Parathyroid adenoma (tissue), 2 donors: ENCODE measurements at regions not wholly inside any gene's neighbourhood (a gene's known extent, or its start where the extent isn't known, plus 50 kb on each side); places are given as distances from the start of the nearest gene placed in this dataset.

Experiments
- H2AFZ ChIP-seq: fragments of 300-600 bp; sonication (generic); one replicate; pipeline ENCODE4 v1.7.0; 2017; ENCODE audit warnings: antibody characterized with exemption, mild to moderate bottlenecking
- H3K27ac ChIP-seq: fragments of 300-600 bp; sonication (generic); one replicate; pipeline ENCODE4 v1.7.0; 2017
- H3K27me3 ChIP-seq: fragments of 300-600 bp; sonication (generic); one replicate; pipeline ENCODE4 v1.7.0; 2017; ENCODE audit warnings: low read length; ENCODE audit not compliant: control insufficient read depth, insufficient read depth
- H3K36me3 ChIP-seq: fragments of 300-600 bp; sonication (generic); one replicate; pipeline ENCODE4 v1.7.0; 2017; ENCODE audit warnings: low read length; ENCODE audit not compliant: control insufficient read depth, insufficient read depth
- H3K4me1 ChIP-seq: fragments of 300-600 bp; sonication (generic); one replicate; pipeline ENCODE4 v1.7.0; 2017; ENCODE audit warnings: control low read depth
- H3K4me2 ChIP-seq: fragments of 300-600 bp; sonication (generic); one replicate; pipeline ENCODE4 v1.7.0; 2017; ENCODE audit warnings: low read length
- H3K4me3 ChIP-seq: fragments of 300-600 bp; sonication (generic); one replicate; pipeline ENCODE4 v1.7.0; 2017; ENCODE audit warnings: low read depth, low read length
- H3K79me2 ChIP-seq: fragments of 300-600 bp; sonication (generic); one replicate; pipeline ENCODE4 v1.7.0; 2017; ENCODE audit warnings: control low read depth
- H3K9ac ChIP-seq: fragments of 300-600 bp; sonication (generic); one replicate; pipeline ENCODE4 v1.7.0; 2017; ENCODE audit warnings: mild to moderate bottlenecking
- H3K9me3 ChIP-seq: fragments of 300-600 bp; sonication (generic); one replicate; pipeline ENCODE4 v1.7.0; 2017; ENCODE audit warnings: low read length; ENCODE audit not compliant: control insufficient read depth
- TF ChIP-seq, protein P1 (sequence below): fragments of 300-600 bp; sonication (generic); IDR thresholded peaks from one replicate; pipeline ENCODE4 v1.7.0; 2017; ENCODE audit warnings: antibody characterized with exemption, mild to moderate bottlenecking
- donor health status: primary hyperparathyroidism.

DNA sequence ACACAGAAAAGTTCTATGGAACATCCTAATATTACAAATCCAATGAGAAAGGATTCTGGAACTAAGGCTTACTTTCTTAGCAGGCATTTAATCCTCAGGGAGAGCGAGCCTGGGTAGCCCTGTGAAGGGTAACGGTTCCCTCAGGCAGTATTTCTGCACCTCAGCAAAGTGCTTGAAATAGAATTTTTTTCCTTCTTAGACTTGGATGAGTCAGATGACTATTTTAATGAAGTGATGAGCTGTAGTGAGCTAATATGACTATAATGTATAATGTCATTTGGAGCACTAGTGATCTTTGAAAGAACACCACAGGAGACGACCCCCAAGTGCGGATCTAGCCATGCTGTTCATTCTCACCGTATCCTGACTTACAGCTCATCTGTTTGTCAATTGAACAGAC lies 493.0 kb upstream of the FAM241A start:
- H3K4me1 ChIP-seq = no peaks in the 10 kb centered on the region
- no peaks in the 10 kb centered on the region for H3K79me2 ChIP-seq
- no peak overlapping the region for H2AFZ ChIP-seq
- no peak overlapping the region for H3K27ac ChIP-seq
- H3K4me2 ChIP-seq = no peak overlapping the region
- H3K9ac ChIP-seq = no peak overlapping the region
- TF ChIP-seq, protein P1, sequence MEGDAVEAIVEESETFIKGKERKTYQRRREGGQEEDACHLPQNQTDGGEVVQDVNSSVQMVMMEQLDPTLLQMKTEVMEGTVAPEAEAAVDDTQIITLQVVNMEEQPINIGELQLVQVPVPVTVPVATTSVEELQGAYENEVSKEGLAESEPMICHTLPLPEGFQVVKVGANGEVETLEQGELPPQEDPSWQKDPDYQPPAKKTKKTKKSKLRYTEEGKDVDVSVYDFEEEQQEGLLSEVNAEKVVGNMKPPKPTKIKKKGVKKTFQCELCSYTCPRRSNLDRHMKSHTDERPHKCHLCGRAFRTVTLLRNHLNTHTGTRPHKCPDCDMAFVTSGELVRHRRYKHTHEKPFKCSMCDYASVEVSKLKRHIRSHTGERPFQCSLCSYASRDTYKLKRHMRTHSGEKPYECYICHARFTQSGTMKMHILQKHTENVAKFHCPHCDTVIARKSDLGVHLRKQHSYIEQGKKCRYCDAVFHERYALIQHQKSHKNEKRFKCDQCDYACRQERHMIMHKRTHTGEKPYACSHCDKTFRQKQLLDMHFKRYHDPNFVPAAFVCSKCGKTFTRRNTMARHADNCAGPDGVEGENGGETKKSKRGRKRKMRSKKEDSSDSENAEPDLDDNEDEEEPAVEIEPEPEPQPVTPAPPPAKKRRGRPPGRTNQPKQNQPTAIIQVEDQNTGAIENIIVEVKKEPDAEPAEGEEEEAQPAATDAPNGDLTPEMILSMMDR = no peak
- H3K9me3 ChIP-seq = no peaks in the 10 kb centered on the region
- no peaks in the 10 kb centered on the region for H3K27me3 ChIP-seq
- no peak overlapping the region for H3K4me3 ChIP-seq
- H3K36me3 ChIP-seq = no peaks in the 10 kb centered on the region

GRCh38 chr4:111652986-111653385 lies 492.3 kb upstream of the FAM241A start:
- no peak overlapping the region for H3K27ac ChIP-seq
- TF ChIP-seq, protein P1 = no peak

DNA sequence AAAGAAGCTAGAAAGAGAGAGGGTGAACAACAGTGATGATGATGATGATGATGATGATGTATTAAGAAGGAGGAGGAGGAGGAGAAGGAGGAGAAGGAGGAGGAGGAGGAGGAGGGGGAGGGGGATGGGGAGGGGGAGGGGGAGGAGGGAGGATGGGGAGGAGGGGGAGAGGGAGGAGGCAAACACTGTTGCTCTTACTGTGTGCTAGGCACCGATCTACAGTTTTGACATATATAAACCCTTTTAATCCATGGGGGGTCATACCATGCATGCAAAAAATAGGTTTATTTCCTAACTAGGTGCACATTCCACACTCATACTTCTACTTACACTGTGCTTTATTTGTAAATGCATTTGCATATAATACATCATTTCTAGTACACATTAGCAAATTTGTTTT lies 482.8 kb upstream of the FAM241A start:
- H2AFZ ChIP-seq = no peak overlapping the region
- H3K9ac ChIP-seq = no peak overlapping the region
- H3K9me3 ChIP-seq = no peaks in the 10 kb centered on the region
- TF ChIP-seq, protein P1 = no peak
- no peaks in the 10 kb centered on the region for H3K4me1 ChIP-seq
- H3K79me2 ChIP-seq = no peaks in the 10 kb centered on the region
- no peak overlapping the region for H3K27ac ChIP-seq
- H3K27me3 ChIP-seq = no peaks in the 10 kb centered on the region
- H3K4me2 ChIP-seq = no peak overlapping the region
- H3K4me3 ChIP-seq = no peak overlapping the region
- no peaks in the 10 kb centered on the region for H3K36me3 ChIP-seq

More at GRCh38 chr4:111652986-111653385, 492.3 kb upstream of the FAM241A start:
- H3K9me3 ChIP-seq = no peaks in the 10 kb centered on the region
- H3K9ac ChIP-seq = no peak overlapping the region
- H3K36me3 ChIP-seq = no peaks in the 10 kb centered on the region
- no peak overlapping the region for H2AFZ ChIP-seq
- H3K4me2 ChIP-seq = no peak overlapping the region
- H3K4me3 ChIP-seq = no peak overlapping the region
- no peaks in the 10 kb centered on the region for H3K27me3 ChIP-seq
- H3K79me2 ChIP-seq = no peaks in the 10 kb centered on the region
- H3K4me1 ChIP-seq = no peaks in the 10 kb centered on the region

DNA sequence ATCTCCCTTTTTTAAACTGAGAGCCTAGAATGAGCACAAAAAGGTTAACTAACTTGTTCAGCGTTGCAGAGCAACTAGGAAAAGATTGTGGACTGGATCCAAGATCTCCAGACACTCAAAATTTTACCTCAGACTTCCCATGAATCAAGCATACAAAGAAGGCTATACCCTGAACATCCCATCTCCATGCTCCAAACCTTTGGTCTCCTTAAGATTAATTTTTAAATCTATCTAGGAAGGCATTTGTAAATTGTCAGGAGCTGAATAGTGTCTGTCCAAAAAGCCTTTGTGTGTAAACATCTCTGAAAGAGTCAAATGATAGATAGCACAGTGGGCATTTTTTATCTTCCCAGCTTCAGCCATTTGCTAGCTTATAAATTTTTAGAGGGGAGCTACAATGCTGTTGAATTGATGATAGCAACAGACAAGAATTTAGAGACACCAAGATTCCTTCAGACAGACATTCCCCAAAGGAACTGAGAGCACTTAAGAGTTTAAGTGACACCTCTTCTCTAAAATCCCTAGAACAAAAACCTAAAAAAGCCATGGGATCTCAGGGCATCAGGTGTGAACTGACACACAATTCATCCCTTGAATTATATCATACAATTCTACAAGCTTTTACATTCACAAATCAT lies 480.8 kb upstream of the FAM241A start:
- TF ChIP-seq, protein P1 = no peak
- H3K36me3 ChIP-seq = no peaks in the 10 kb centered on the region
- H3K4me1 ChIP-seq = no peaks in the 10 kb centered on the region
- H3K27ac ChIP-seq = no peak overlapping the region
- H3K4me2 ChIP-seq = no peak overlapping the region
- no peaks in the 10 kb centered on the region for H3K27me3 ChIP-seq
- H3K9me3 ChIP-seq = no peaks in the 10 kb centered on the region
- H2AFZ ChIP-seq = no peak overlapping the region
- no peak overlapping the region for H3K9ac ChIP-seq
- no peaks in the 10 kb centered on the region for H3K79me2 ChIP-seq
- no peak overlapping the region for H3K4me3 ChIP-seq

DNA sequence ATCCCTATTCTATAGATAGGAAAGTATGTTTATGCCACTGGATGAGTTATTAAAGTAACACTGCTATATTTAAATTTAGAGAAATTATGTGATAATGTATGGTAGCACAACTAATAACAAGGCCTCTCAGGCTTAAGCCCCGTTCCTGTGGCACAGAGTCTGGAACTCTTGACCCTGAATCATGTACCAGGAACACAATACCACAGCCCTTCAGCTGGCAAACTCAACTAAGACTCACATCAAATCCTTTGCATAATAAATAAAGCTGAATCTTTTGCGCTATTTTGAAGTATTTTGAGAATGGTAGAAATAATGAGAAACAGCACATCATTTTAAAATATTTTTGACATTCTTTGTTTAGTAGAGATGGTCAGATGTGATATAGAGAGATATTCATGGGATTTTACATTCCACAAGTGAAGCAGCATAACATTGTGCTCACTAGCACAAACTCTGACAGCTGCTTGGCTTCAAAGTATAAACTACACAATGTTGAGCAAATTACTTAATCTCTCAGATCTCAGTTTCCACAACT lies 478.4 kb upstream of the FAM241A start:
- H3K9me3 ChIP-seq = no peaks in the 10 kb centered on the region
- TF ChIP-seq, protein P1 = no peak
- H3K9ac ChIP-seq = no peak overlapping the region
- no peaks in the 10 kb centered on the region for H3K27me3 ChIP-seq
- H3K4me3 ChIP-seq = no peak overlapping the region
- no peaks in the 10 kb centered on the region for H3K4me1 ChIP-seq
- no peak overlapping the region for H3K4me2 ChIP-seq
- H2AFZ ChIP-seq = no peak overlapping the region
- H3K79me2 ChIP-seq = no peaks in the 10 kb centered on the region
- H3K27ac ChIP-seq = no peak overlapping the region
- no peaks in the 10 kb centered on the region for H3K36me3 ChIP-seq
